ENCODE measurements at regions not wholly inside any gene's neighbourhood (a gene's known extent, or its start where the extent isn't known, plus 50 kb on each side); places are given as distances from the start of the nearest gene placed in this dataset.

DNA sequence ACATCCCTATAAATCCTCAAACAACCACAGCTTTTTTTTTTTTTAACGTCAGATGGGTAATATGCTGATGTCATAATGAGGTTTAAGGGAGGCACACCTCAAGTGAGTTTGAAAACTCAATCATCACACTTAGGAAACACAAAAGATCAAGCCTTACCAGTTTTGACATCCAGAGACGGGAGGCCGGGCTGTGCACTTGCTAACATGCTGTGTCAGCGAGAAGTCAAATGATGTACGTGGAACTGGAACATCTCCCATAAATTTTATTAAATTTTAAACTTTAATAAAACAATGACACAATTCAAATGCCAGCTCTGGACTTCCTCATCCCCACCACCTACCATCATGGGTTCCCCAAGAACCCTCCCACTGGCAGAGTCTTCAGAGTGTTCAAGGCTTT is 117.6 kb downstream of the C5orf15 start:
- DNase-seq (ENCODE audit: low read depth), result no peak
- no peak overlapping the region for H3K4me3 ChIP-seq (ENCODE audit: low read depth, low read length)
- TF ChIP-seq, protein P1, sequence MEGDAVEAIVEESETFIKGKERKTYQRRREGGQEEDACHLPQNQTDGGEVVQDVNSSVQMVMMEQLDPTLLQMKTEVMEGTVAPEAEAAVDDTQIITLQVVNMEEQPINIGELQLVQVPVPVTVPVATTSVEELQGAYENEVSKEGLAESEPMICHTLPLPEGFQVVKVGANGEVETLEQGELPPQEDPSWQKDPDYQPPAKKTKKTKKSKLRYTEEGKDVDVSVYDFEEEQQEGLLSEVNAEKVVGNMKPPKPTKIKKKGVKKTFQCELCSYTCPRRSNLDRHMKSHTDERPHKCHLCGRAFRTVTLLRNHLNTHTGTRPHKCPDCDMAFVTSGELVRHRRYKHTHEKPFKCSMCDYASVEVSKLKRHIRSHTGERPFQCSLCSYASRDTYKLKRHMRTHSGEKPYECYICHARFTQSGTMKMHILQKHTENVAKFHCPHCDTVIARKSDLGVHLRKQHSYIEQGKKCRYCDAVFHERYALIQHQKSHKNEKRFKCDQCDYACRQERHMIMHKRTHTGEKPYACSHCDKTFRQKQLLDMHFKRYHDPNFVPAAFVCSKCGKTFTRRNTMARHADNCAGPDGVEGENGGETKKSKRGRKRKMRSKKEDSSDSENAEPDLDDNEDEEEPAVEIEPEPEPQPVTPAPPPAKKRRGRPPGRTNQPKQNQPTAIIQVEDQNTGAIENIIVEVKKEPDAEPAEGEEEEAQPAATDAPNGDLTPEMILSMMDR (IDR thresholded peaks at IDR 0.05; ENCODE audit: control insufficient read depth, extremely low read depth, insufficient read depth), result no peak

DNA sequence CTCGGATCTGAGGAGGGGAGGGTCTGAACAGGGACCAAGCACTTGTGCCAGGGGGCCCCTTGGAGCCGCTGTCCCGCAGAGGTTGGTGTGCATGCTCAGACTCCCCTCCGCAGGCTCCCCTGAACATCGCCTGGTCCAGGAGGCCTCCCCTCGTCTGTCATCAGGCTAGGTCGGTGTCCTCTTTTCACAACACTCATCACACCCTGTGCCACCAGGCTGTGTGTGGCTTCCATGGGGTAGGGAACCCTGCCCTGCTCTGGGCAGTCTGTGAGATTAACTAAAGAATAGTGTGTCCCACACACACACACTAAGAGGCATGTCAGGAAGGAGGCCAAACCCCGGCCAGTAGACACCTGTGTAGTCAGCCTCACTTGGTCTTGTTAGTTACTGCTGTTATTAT is 119.3 kb downstream of the C5orf15 start:
- no peak overlapping the region for H3K4me3 ChIP-seq (ENCODE audit: low read depth, low read length)
- no peak for DNase-seq (ENCODE audit: low read depth)
- TF ChIP-seq, protein P1 (IDR thresholded peaks at IDR 0.05; ENCODE audit: control insufficient read depth, extremely low read depth, insufficient read depth), result no peak

DNA sequence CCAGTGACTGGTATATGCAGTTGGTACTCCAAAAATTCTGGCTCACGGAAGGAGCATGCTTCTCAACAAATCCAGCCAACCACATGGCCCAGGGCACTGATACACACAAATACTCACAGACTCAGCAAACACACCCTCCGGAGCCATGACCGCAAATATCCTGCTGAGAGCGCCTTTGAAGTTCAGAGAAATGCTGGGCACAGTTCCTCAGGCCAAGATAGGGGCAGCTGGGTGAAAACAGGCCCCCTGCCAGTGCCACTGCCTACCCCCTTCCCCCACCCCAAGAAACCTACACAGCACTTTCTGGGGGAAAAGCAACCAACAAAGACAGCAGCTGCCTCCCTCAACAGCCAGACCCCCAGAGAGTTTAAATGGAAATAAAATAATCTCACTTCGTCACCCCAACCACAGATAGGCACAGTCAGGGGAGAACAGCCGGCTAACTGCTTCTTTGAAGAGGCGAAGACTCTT is 120.0 kb downstream of the C5orf15 start:
- TF ChIP-seq, protein P1 (IDR thresholded peaks at IDR 0.05; ENCODE audit: control insufficient read depth, extremely low read depth, insufficient read depth), result no peak
- no peak overlapping the region for H3K4me3 ChIP-seq (ENCODE audit: low read depth, low read length)
- no peak for DNase-seq (ENCODE audit: low read depth)

DNA sequence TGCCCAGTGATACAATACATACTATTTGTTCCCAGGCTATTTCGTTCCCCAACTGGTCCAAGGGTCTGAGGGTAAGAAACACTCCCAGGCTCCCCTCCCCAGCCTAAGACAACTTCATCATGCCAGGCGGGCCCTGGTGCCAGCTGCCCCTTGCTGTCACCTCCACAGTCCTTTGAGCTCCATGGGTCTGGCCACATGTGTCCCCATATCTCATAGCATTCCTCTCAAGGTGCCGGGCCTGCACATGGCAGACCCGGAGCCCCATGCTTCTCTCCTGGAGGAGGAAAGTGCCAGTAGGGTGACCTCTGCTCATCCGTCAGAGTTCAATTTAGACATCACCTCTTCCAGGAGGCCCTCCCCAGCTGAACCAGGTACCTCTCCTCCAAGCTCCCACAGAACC is 120.5 kb downstream of the C5orf15 start:
- no peak for DNase-seq (ENCODE audit: low read depth)
- TF ChIP-seq, protein P1 (IDR thresholded peaks at IDR 0.05; ENCODE audit: control insufficient read depth, extremely low read depth, insufficient read depth), result no peak
- no peak overlapping the region for H3K4me3 ChIP-seq (ENCODE audit: low read depth, low read length)

DNA sequence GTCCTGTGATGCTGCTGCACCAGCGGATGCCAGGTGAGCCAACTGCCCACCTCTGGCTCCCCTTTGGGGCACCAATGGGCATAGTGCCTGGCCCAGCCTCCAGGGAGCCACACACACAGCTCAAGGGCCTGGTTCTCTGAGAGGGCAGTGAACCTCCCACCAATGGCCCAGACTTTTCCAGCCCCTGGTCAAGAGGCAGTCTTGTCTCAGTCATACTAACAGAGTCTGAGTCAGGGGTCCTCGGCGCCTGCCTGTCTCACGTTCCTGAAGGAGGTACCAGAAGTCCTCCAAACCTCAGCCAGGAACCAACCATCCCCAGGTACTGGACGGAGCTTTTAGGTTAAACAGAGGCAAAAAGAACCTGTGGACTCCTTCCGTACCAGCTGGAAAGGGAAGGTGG is 121.1 kb downstream of the C5orf15 start:
- DNase-seq (ENCODE audit: low read depth), result no peak
- TF ChIP-seq, protein P1 (IDR thresholded peaks at IDR 0.05; ENCODE audit: control insufficient read depth, extremely low read depth, insufficient read depth), result no peak
- no peak overlapping the region for H3K4me3 ChIP-seq (ENCODE audit: low read depth, low read length)

DNA sequence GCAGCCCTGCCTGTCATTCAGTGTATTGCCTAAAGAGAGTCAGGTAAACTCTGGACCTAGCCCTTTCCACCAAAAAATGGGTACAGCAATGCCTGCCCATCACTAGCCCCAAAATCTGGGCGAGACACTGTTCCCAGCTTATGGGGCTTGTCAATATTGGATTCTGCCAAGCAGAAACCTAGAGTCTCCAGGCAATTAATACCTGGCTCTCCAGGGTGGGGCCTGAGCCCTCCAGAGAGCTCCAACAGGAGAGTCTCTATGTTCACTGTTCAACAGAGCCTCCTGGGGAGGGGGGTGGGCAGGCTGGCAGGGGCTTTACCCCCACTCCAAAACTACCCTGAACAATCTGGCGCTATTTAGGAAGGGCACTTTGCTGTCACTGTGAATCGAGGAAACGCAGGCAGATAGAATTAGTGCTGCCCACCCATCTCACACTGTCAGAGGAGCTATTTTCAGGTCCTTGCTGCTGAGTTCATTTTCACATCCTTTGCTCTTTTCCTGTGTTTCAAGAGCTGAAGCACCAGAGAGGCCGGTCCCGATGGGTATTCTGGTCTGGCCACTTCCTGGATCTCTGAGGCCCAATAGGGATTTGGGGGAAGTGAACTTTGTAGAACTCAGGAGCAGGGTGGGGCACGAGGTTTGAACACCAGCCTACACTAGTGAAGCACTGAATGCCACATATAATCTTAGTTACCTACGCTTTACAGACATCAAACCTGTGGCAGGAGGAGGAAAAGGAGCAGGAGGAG is 121.8 kb downstream of the C5orf15 start:
- no peak for DNase-seq (ENCODE audit: low read depth)
- TF ChIP-seq, protein P1 (IDR thresholded peaks at IDR 0.05; ENCODE audit: control insufficient read depth, extremely low read depth, insufficient read depth), result no peak
- no peak overlapping the region for H3K4me3 ChIP-seq (ENCODE audit: low read depth, low read length)

DNA sequence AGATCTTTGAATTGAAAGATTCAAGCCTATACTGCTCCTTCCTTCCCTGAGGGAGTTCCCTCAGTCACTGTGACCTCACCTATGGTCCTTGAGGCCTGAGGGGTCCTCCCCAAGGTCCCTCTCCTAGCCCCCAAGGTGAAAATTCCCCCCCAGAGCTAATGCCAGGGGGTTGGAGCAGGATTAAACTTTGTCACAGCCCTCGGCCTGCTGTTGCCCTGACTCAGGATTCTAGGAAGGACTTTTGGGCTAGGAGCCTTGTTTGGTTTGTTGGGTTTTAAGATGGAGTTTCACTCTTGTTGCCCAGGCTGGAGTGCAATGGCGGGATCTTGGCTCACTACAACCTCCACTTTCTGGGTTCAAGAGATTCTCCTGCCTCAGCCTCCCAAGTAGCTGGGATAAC is 123.2 kb downstream of the C5orf15 start:
- no peak for DNase-seq (ENCODE audit: low read depth)
- no peak overlapping the region for H3K4me3 ChIP-seq (ENCODE audit: low read depth, low read length)
- TF ChIP-seq, protein P1 (IDR thresholded peaks at IDR 0.05; ENCODE audit: control insufficient read depth, extremely low read depth, insufficient read depth), result no peak

Measured in LNCaP clone FGC (cell line).